Gastroesophageal sphincter (tissue), 4 donors: ENCODE measurements at regions not wholly inside any gene's neighbourhood (a gene's known extent, or its start where the extent isn't known, plus 50 kb on each side); places are given as distances from the start of the nearest gene placed in this dataset.
A peak's percentile ranks its signal among the peaks of the same experiment; 100 is the strongest.

Experiments used
- ATAC-seq: fragments of 150-250 bp; one replicate; pipeline ENCODE4 v1.9.1; 2016; ENCODE audit warnings: mild to moderate bottlenecking, moderate library complexity
- H3K27ac ChIP-seq, 4 donors: fragments of 200-600 bp; sonication (generic) in 3 of 4; 1 replicate in 3 of 4; 2 replicates in 1 of 4; pipeline ENCODE4 v1.5.1; 2016 to 2019
- H3K27me3 ChIP-seq: fragments of 200-600 bp; sonication (generic); one replicate; pipeline ENCODE4 v1.5.1; 2019
- H3K36me3 ChIP-seq, 2 donors: fragments of 200-600 bp; sonication (generic); one replicate each; pipeline ENCODE4 v1.5.1; 2019; ENCODE audit warnings: control low read depth in 1 of 2
- H3K4me1 ChIP-seq, 3 donors: fragments of 200-600 bp; sonication (generic); 1 replicate in 2 of 3; 2 replicates in 1 of 3; pipeline ENCODE4 v1.5.1; 2016 to 2019; ENCODE audit warnings: control low read depth in 2 of 3
- H3K4me3 ChIP-seq, 2 donors: fragments of 200-600 bp; sonication (generic); one replicate each; pipeline ENCODE4 v1.5.1; 2019; ENCODE audit warnings: mild to moderate bottlenecking in 1 of 2, moderate library complexity in 1 of 2
- H3K9me3 ChIP-seq, 3 donors: fragments of 200-600 bp; sonication (generic); one replicate each; pipeline ENCODE4 v1.5.1; 2017 to 2019; ENCODE audit warnings: control low read depth in 2 of 3
- EP300 ChIP-seq: sonication (generic); formaldehyde crosslinking; IDR thresholded peaks from one replicate; pipeline ENCODE4 v1.6.1; 2017; ENCODE audit warnings: antibody characterized with exemption, mild to moderate bottlenecking
- POLR2A ChIP-seq, 2 donors: fragments of 450-650 bp; IDR thresholded peaks; one replicate each; pipeline ENCODE4 v1.6.1; 2017; ENCODE audit warnings: antibody characterized with exemption in 2 of 2, mild to moderate bottlenecking in 2 of 2, moderate library complexity in 1 of 2
- POLR2AphosphoS5 ChIP-seq: sonication (generic); formaldehyde crosslinking; IDR thresholded peaks from one replicate; pipeline ENCODE4 v1.6.1; 2017; ENCODE audit warnings: antibody characterized with exemption
- WGBS, 2 donors: methylation state at CpG; one replicate each; pipeline ENCODE4 v1.1.5; 2018; ENCODE audit warnings: low coverage in 1 of 2; 5-methylcytosine and 5-hydroxymethylcytosine counted together
- small RNA-seq, 4 donors: library from RNA; depleted of rRNA; stranded (forward); fragments of <200 nt; gene quantifications; one replicate each; pipeline ENCODE3, GENCODE V24; 2016
- TF ChIP-seq, protein P1 (sequence below), 4 experiments: fragments of 200-600 bp in 2 of 4; fragments of 450-650 bp in 2 of 4; sonication (generic) in 1 of 4; IDR thresholded peaks; one replicate each; pipeline ENCODE4 v1.5.1; 2017 to 2019; ENCODE audit warnings: antibody characterized with exemption in 4 of 4, mild to moderate bottlenecking in 2 of 4, moderate library complexity in 2 of 4

- H3K27ac ChIP-seq, result no peak overlapping the region
- H3K9me3 ChIP-seq, result peaks cover 0 to 2% (median 0%) of the 10 kb centered on the region in 3 donors
- no peak overlapping the region for H3K4me3 ChIP-seq
- 77 to 87% methylated on average over 3 of the region's 3 CpGs for WGBS, 2 donors
- peaks cover 6 to 34% (median 15%) of the 10 kb centered on the region in 3 donors for H3K4me1 ChIP-seq
- H3K36me3 ChIP-seq, result no peaks in the 10 kb centered on the region
- TF ChIP-seq, protein P1, sequence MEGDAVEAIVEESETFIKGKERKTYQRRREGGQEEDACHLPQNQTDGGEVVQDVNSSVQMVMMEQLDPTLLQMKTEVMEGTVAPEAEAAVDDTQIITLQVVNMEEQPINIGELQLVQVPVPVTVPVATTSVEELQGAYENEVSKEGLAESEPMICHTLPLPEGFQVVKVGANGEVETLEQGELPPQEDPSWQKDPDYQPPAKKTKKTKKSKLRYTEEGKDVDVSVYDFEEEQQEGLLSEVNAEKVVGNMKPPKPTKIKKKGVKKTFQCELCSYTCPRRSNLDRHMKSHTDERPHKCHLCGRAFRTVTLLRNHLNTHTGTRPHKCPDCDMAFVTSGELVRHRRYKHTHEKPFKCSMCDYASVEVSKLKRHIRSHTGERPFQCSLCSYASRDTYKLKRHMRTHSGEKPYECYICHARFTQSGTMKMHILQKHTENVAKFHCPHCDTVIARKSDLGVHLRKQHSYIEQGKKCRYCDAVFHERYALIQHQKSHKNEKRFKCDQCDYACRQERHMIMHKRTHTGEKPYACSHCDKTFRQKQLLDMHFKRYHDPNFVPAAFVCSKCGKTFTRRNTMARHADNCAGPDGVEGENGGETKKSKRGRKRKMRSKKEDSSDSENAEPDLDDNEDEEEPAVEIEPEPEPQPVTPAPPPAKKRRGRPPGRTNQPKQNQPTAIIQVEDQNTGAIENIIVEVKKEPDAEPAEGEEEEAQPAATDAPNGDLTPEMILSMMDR (IDR thresholded peaks at IDR 0.05), result no peak
- no peak for TF ChIP-seq POLR2A (IDR thresholded peaks at IDR 0.05)
- TF ChIP-seq POLR2AphosphoS5, result no peak
- TF ChIP-seq EP300, result no peak
- no peaks in the 10 kb centered on the region for H3K27me3 ChIP-seq
- ATAC-seq, result no peak
Observed at GRCh38 chr15:85327820-85328219, 52.6 kb upstream of the AKAP13 start.

DNA sequence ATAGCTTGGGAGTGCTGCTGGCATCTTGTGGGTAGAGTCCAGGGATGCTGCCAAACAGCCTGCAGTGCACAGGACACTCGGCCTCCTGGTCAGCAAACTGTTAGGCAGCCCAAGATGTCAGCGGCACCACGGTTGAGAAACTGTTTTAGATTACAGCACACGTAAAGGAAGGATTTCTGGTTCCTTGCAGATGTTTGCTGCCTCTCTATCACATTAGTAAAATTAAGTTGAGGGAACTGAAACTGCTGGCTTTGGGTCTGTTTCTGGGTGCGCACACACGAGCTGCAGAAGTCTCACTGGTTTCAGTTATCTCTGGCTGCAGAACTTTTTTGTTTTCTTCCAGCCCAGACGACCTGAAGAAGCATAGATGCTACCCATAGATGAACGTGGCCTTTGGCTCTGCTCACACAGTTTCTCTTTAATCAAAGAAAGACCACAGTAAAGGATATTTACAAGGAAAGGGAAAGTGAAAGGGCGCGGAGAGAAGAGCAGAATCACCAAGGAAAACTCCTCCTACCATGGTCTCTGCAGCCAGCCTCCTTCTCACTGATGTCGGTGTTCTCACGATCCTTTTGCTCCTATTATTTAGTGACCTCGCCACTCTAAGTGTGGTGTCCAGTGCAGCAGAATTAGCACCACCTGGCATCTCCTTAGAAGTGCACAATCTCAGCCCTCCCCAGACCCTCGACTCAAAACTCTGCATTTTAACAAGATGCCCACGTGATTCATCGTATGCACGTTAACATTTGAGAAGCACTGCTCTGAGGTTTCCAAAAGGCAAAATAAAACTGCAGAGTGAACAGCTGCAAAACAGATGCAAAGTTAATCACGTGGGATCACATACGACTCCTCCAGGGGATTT, 50.6 kb upstream of the AKAP13 start:
- ATAC-seq, result no peak
- Histone ChIP-seq H3K4me3 (peak overlapping the region; percentile 38 to 48), H3K9me3 (no peaks in the 10 kb centered on the region), H3K36me3 (no peaks in the 10 kb centered on the region), H3K27me3 (no peaks in the 10 kb centered on the region), H3K4me1 (peaks cover 6 to 43% (median 15%) of the 10 kb centered on the region in 3 donors), H3K27ac (peak overlapping the region; percentile 64 to 95 (median 90))
- 18 to 24% methylated on average over 15 to 18 of the region's 19 CpGs for WGBS, 2 donors
- TF ChIP-seq, protein P1 (IDR thresholded peaks at IDR 0.05), result no peak
- no peak for TF ChIP-seq POLR2A (IDR thresholded peaks at IDR 0.05)

Small RNA genes in the stretch of these regions (small RNA-seq; reads per million reads assigned to genes)
- gene RN7SL428P, result 0 reads per million in 4 donors
